H4 (cell line): ENCODE measurements at regions not wholly inside any gene's neighbourhood (a gene's known extent, or its start where the extent isn't known, plus 50 kb on each side); places are given as distances from the start of the nearest gene placed in this dataset.
"Not testable (repeated sequence)": the region's sequence is repeated elsewhere in the genome, so short reads cannot be mapped to it uniquely, and the experiment has no call there.

Experiments
- DNase-seq: peaks from one replicate; pipeline ENCODE4 v3.0.0-alpha.2; 2015; ENCODE audit warnings: low spot score

GRCh38 chr2:199131876-199132275, 325.9 kb downstream of the SATB2 start:
- DNase-seq = no peak

GRCh38 chr2:199131136-199131655, 326.5 kb downstream of the SATB2 start:
- DNase-seq = no peak

GRCh38 chr2:199130501-199130900, 327.2 kb downstream of the SATB2 start:
- DNase-seq = no peak

- no peak for DNase-seq
Measured at GRCh38 chr2:199128476-199129229, 329.1 kb downstream of the SATB2 start.

- no peak for DNase-seq
Measured at GRCh38 chr2:199119796-199120195, 337.9 kb downstream of the SATB2 start.

GRCh38 chr2:199118673-199119112, 339.0 kb downstream of the SATB2 start:
- no peak for DNase-seq

GRCh38 chr2:199115169-199115568, 342.6 kb downstream of the SATB2 start:
- no peak for DNase-seq

- DNase-seq = no peak
Measured at GRCh38 chr2:199113111-199113510, 344.6 kb downstream of the SATB2 start.

GRCh38 chr2:199111458-199111857, 346.3 kb downstream of the SATB2 start:
- DNase-seq = no peak

- DNase-seq = no peak
Measured at GRCh38 chr2:199108056-199108455, 349.7 kb downstream of the SATB2 start.

- no peak for DNase-seq
Measured at GRCh38 chr2:199105826-199106225, 351.9 kb downstream of the SATB2 start.

GRCh38 chr2:199101487-199101886, 356.3 kb downstream of the SATB2 start:
- DNase-seq = no peak

GRCh38 chr2:199100326-199101110, 357.2 kb downstream of the SATB2 start:
- DNase-seq = no peak

GRCh38 chr2:199092419-199092818, 365.3 kb downstream of the SATB2 start:
- no peak for DNase-seq

- peak; percentile 67 for DNase-seq
Measured at GRCh38 chr2:199085261-199085660, 372.5 kb downstream of the SATB2 start.

GRCh38 chr2:199070322-199070949, 387.3 kb downstream of the SATB2 start:
- DNase-seq = no peak

GRCh38 chr2:199064201-199064600, 393.5 kb downstream of the SATB2 start:
- no peak for DNase-seq

GRCh38 chr2:199057936-199058335, 399.8 kb downstream of the SATB2 start:
- DNase-seq = no peak

- DNase-seq = no peak
Measured at GRCh38 chr2:199055336-199055735, 402.4 kb downstream of the SATB2 start.

- no peak for DNase-seq
Measured at GRCh38 chr2:199042660-199043379, 414.9 kb downstream of the SATB2 start.

- no peak for DNase-seq
Measured at GRCh38 chr2:199040522-199040921, 417.2 kb downstream of the SATB2 start.

- not testable (repeated sequence) for DNase-seq
Measured at GRCh38 chr2:199033761-199034160, 424.0 kb downstream of the SATB2 start.
